GM18502 (cell line): ENCODE measurements at regions not wholly inside any gene's neighbourhood (a gene's known extent, or its start where the extent isn't known, plus 50 kb on each side); places are given as distances from the start of the nearest gene placed in this dataset.

Experiments
- ATAC-seq: cut with Tn5 transposase; IDR thresholded peaks from one replicate; pipeline ENCODE4 v1.9.1; 2021; ENCODE audit warnings: mild to moderate bottlenecking; ENCODE audit not compliant: unreplicated experiment, poor library complexity

DNA sequence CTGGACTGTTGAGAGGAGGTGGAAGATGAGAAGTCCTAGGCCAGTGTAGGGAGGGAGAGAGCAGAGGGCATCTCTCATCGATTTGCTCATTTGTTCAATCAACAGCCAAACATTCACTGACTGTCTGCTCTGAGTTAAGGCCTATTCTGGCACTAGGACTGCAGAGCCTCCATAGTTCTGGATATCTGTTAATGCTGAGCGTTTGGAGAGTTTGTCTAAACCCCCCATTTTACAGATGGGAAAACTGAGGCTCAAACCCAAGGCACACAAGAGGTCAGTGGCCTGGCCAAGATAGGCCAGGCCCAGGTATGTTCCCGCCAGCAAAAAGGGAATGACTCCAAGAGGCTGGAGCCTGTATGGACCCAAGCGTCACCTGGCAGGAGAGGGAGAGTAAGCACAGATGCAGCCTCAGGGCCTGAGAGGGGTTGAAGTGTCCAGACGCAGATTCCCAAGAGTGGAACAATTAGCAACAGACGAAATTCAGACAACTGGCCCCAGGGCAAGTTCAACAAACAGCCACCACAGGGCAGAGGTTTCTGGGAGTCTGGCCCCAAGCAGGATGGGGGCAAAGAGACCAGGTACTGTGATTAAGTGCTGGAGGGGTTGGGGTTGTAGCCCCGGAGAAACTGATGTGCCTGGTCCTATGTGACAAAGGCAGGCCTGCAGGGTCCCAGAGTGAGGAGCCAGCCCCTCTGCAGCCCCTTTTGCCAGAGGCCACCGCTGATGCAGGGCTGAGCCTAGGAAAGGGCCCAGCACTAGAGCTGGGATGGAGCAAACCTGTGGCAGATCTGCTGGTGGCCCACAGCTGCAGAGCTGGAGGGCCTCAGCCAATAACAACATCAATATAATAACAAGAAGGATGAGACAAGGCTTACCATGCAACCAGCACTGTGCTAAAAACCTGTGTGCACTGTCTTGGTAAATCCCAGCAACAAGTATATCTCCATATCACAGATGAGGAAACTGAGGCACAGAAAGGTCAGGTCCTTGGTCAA lies 245.1 kb upstream of the TLE3 start:
- ATAC-seq, result no peak

DNA sequence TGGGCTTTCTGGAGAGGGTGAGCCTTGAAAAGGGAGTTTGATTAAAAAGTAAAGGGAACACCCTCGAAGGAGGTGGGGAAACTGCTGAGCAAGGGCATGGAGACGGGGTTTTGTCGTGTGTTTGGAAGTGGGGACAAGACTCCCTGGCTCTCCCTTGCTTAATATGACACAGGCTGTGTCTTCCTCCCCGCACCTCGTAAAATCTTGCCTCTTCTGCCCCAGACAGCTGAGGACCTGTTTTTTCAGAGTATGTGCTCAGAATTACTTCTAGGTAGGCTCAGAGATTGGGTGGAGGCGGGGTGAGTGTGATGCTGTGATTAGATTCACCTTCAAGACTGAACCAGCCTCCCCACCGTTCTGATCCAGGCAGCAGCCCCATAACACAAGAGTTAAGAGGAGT lies 244.4 kb upstream of the TLE3 start:
- ATAC-seq, result no peak

DNA sequence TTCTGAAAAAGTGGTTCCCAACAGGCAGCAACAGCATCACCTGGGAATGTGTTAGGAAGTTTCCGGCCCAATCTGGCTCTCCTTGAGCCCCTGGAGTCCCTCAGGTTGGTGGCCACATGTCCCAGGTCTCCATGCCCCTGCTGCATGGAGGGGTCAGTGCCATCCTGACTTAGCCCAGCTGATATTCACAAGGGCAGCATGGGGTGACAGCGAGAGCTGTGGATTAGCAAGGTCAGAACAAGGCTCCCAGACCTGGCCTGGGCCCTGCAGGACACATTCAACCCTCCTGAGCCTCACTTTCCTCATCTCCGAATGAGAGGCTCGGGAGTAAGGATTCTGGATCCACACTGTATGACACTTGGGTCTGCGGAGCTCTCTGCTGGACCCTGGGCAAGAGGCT lies 243.8 kb upstream of the TLE3 start:
- ATAC-seq, result no peak

DNA sequence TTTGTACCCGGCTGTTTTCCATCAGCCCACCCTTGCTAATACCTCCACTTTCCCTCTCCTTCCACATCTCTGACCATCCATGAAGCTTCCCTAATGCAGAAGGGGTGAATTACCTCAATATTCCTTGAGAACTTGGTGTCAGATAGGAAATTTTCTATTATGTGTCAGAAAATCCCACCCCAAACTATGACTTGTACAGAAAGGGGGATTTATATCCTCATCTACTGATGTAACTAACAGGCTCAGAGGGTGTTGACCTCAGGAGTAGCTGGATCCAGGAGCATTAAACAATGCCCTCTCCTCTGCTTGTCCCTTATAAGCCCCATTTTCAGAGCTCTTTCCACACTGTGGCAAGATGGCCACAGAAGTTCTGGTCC lies 242.8 kb upstream of the TLE3 start:
- no peak for ATAC-seq

DNA sequence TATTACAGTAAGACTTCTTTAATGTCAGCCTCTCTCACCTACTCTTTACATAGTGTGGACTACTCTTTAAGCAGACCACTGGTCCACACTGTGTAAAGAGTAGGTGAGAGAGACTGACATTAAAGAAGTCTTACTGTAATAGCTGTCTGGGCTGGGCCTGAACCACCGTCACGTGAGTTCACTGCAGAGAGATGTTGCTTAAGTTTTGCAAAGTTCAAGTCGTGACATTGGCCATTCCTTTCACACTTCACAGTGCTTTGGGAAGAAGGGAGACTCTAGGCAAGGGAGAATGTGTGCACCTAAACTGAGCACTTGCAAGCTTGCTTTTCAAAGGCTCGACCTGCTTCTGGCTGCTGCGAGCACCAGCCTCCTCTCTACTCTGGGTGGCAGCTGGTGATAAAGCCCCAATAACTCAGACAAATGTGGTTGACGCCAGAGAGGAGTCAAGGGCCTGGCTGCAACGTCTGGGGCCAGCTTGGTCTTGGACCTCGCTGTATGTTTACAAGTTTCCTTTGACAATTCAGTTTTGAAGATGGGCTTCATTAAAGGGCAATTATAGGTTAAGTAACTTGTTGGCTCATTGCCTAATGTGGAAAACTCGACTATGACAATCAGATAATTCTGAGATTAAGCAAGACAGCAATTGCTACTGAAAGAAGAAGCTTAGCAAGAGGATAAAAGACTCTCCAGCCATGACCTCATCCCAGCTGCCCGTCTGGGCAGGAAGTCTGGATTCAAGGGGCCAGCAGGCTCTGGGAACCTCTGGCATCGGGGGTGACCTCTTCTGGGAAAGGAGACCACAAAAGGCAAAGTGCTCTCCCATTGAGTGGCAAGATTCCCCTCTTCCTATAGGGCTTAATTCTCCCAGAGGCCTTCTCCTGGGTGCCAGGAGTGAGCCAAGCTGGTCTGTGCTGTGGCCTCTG lies 242.1 kb upstream of the TLE3 start:
- ATAC-seq, result no peak

DNA sequence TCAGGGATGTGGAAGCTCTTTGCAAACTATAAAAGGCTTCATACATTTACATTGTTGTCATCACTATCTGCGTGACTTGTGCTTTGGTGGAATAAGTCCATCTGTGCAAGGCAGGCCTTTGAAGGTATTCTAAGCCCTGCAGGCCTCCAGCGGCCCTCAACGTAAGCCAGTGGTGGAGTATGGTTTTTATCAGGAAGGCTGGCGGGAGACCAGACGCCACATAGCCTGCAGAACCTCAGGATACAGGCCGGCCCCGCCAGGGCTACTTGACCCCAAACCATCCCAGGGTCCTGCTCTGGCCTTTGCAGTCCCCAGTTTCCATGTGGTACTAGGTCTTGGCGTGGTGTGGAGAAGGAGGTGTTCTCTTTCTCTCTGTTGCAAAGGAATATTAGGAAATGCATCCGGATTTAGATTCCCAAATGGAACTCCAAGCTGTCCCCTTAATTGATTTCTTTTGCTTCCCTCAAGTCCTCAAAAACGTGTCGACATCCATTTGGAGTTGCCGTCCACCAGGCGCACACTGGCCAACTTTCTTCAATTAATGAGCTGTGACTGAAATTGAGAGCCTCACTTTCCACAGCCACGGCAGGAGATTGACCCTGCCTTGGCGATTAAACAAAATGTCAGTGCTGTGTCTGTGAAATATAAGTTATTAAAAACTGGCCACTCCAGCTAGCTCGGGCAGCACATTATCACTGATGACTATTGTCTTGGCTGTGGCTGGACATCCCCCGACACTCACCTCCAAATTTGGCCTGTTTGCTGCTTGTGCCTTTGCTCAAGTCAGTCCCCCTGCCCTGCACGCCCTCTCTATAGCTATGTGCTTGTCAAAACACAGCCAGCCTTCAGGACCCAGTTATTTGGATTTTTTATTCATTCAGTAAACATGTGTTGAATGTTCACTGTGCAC lies 239.8 kb upstream of the TLE3 start:
- no peak for ATAC-seq

DNA sequence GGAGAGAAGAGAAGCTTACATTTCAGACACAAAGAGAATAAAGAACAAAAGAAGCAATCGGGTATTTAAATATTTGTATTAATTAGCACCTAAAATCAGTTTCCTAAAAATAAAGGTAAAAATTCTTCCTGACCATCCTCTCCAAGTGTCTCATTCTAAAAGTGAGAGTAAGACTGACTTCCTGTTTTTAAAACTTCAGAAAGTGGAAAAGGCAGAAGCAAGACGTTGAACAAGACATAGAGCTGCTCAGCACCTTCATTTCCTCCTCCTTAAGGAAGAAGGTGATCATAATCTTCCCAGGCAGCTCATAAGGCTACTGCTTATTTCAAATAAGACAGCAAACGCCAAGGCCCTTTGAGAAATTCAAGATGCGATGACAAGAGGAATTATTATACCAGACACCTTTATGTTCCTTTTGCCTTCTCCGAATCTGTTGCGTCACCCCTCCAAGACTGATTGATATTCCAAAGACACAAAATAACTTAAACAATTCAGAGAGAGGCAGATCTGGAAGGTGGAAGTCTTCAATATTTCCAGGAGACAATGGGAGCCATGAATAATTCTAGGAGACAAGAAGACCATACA lies 238.8 kb upstream of the TLE3 start:
- ATAC-seq, result no peak

DNA sequence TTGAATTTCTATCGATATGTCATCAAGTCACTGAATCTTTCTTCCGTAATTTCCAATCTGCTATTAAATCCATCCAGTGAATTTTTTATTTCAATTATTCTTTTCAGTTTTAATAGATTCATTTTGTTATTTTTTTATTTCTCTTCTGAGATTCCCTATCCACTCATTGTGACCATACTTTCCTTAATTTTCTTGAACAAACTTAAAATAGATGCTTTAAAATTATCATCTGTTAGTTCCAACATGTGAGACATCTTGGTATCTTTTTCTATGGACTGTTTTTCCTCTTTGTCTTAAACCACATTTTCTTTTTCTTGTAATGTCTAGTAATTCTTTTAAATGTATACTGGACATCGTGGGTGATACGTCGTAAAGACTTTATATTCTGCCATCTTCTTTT lies 236.6 kb upstream of the TLE3 start:
- no peak for ATAC-seq

DNA sequence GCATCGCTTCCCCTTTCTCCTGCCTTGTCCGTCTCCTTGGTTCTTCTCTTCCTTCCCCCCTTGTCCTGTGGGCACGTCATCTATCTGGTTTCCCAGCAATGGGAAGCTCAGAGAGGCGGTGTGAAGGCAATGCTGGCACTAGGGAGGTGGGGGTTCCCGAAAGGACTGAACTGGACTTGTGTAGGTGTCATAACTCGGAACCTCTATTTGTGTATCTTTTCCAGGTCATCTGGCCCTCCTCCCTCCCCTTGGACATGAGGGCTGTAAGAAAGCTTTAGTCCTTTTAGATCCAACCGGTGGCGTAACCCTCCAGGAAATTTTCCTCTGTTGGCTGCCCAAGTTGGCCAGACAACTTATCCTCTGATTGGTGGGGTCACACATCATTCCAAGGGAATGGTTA lies 231.5 kb upstream of the TLE3 start:
- no peak for ATAC-seq

DNA sequence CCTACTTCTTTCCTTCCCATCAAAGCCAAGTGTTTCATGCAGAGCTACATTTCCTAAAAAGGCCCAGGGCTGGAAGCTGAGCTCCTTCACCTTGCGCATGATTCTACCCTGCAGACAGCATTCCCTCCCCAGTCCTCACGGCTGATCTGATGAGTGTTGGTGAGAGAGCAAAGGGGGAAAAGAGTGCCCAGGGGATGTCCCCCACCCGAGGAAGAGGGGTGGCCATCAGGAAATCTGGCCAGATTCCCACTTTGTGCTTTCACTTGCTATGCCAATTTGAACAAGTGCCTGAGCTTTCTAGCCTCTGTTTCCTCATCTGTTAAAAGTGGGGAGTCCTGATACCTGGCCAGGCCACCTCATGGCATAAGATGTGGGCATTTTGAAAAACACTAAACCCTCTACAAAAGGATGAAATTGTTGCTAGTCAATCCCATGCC lies 231.0 kb upstream of the TLE3 start:
- ATAC-seq, result no peak

DNA sequence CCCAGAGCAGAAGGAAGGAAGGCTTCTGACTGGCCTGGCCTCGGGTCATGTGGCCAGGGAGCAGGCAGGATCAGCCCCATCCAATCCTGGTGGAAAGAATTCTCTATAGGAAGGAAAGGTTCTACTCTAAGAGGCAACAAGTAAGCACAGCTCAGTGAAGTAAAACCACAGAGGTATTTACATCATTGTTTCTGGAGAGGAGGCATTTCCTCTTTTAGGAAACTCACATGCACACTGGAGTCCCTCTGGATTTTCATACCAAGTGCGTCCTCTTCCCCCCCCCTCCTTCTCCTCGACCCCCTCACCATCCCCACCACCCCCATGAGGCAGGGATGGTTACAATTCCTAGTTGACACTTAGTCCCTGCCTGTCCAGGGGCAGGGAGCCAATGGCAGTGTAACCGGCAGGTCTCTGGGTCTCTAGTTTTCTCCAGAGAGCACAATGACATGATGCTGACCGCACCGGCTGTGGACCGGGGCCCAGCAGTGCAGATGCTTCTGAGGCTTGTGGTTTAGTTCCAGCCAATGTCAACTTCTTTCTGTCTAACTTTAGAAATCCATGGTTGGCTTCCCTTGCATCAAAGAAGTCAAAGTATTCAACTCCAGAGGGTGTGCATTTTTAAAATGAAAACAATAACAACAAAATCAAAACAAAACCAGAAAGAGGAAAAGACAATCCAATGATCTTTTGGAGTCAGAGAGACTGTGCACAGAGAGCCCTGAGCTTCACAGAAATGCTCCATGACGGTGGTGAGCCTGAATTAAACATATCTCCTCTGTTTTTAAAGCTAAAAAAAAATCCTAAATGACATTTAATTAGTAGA lies 230.3 kb upstream of the TLE3 start:
- peak; percentile 64 for ATAC-seq

DNA sequence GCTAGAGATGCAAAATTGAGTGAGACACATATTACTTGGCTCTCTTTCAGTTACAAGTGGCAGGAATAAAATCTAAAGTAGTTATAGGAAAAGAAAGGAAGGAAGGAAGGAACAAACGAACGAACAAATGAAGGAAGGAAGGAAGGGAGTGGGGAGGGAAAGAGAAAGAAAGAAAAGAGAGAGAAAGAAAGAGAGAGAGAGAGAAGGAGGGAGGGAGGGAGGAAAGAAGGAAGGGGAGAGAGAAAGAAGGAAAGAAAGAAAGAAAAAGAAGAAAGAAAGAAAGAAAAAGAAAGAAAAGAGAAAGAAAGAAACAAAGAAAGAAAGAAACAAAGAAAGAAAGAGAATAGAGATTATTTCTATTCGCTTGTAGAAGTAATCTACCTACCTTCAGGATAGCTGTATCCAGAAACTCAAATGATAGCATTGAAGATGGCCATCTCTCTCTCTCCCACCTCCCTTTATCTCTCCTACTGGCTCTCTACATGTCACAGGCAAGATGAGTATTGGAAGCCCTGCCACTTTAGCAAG lies 229.7 kb upstream of the TLE3 start:
- peak; percentile 16 for ATAC-seq

DNA sequence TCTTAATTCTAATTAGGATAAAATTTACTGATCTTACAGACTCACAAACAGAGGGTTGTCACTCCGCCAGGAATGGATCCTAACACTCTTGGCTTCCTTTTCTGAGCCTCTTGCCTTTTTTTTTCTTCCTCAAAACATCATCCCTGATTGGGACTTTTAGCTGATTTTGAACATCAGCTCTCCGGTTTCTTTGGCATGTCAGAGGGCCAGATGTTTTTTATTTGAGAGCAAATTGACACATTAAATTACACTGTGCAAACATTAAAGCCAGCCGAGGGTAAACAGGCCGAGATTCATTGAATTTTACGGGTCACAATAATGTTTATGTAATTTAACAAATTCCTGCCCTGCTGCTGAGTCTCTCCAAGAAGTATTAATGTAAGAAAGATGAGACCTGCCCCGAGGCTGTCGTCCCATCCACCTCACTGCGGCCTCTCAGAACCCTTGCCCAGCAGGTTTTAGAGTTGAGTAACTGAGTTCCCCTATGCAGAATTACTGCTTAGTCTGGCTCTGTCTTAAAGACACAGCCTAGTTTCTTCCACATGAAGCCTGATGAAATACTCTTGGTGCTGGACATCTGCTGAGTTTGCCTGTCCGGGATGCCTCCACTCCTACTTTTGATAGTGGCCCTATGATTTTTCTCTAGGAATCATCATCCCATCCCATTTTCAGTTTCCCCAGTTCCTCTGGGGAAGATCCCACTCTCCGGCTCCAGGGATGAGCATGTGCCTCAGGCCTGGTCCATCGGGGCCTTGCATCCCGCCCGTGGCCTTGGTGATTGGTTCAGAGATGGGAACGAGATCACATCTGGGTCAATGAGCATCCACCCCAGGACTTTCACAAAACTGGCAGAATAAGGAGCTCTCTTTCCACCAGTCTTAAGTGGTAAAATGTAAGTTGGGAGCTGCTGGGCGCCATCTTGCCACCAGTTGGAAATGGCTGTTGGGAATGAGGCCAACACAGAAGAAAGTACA lies 226.6 kb upstream of the TLE3 start:
- no peak for ATAC-seq

DNA sequence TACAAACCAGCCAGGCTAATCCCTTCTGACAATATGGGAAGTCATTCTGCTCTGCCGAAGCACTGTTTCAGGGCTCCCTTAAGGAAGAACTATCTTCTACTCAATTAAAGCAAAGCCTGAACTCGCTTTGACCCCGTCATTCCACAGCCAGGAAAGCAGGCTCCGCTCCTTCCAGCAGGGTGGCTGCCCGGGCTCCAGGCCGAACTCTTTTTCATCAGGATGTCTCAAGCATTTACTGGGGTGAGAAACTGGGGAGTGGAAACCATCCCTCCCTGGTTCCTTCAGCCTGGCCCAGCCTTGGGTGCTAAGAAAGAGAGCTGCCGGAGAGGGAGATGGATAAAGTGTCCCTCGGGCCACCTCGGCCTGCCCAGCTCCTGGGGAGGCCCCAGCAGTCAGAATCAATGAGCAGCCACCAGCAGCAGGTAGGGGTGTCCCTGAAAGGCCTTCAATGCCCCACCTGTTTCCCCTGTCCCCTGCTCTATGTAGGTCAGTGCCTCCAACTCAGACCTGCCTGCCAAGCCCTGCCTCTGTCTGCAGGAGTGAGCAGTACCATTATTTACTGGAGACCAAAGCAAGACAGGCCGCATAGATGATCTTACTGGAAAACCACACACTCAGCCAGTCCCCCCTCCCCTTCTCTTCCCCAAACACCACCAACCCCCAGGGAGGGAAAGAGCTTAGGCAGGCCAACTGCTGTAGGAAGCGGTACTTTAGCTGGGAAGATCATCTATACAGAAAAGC lies 225.6 kb upstream of the TLE3 start:
- no peak for ATAC-seq

DNA sequence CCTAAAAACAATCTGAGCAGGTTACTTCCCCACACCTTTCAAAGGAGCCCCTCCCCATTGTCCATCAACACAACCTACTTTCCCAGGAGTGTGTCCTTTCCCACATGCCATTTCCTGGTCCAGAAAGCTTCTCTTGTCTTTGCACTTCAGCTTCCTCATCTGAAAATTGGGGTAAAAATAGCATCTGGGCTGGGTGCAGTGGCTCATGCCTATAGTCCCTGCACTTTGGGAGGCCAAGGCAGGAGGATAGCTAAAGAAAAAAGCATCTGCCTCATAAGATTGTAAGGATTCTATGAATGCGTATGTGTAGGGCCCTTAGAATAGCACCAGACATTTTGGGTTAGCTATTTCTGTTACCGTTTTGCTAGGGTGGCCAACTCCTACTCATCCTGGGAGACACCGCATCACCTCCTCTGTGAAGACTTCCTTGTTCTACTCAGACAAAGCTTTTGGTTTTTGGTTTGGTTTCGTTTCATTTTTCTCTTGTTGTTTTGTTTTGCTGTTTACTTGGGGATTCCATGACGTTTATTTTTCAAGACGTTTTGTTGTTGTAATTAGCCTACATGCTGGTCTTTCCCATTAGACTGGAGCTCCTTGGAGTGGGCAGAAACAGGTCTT lies 224.4 kb upstream of the TLE3 start:
- ATAC-seq, result no peak

DNA sequence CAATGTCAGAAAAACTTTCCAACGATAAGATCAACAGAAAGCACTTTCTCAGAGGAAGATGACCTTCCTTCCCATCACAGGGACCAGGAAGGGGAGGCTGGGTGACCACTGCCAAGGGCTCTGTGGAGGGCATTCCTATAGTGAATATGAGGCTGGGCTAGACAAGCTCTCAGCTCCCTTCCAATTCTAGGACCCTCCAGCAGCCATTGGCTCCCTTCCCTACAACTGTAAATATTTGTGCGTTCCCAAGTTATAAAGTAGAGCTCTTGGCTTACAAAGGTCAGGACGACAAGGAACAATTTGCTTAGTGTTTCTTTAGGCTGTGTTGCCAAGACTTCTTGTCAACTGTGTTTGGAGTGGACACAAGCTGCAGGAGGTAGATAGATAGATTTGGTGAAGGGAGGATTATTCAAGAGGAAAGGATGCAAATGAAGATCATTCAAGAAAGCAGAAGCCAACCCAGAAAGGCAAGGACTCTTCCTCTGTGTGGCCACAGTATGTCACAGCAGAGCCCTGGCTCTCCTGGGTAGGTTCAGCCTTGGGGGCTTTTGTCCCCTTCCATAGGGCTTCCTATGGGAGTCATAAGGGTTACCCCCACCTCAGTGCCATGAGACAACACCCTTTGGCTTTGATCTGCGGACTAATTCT lies 223.6 kb upstream of the TLE3 start:
- ATAC-seq, result no peak
